Neural cell (in vitro differentiated cells): ENCODE measurements at regions not wholly inside any gene's neighbourhood (a gene's known extent, or its start where the extent isn't known, plus 50 kb on each side); places are given as distances from the start of the nearest gene placed in this dataset.

Source experiments
- H2AFZ ChIP-seq: fragments of 200-600, 300-800 bp; sonication (generic), shearing (Covaris generic); 2 replicates; pipeline ENCODE4 v1.6.0; 2014; ENCODE audit warnings: low read depth, mild to moderate bottlenecking, antibody characterized with exemption, low read length, moderate library complexity
- H3F3A ChIP-seq: fragments of 200-600 bp; shearing (Covaris generic); 2 replicates; pipeline ENCODE4 v1.6.1; 2016; ENCODE audit warnings: mild to moderate bottlenecking, moderate library complexity, mixed read lengths, antibody characterized with exemption, low read length; ENCODE audit not compliant: insufficient read depth, poor library complexity, severe bottlenecking
- H3K27ac ChIP-seq: fragments of 200-600, 300-800 bp; sonication (generic), shearing (Covaris generic); 2 replicates; pipeline ENCODE4 v1.5.1; 2014; ENCODE audit warnings: mild to moderate bottlenecking, low read length, moderate library complexity
- H3K27me3 ChIP-seq: fragments of 300-800, 200-600 bp; sonication (generic), shearing (Covaris generic); 2 replicates; pipeline ENCODE4 v1.6.0; 2014; ENCODE audit warnings: mild to moderate bottlenecking, low read depth, low read length, moderate library complexity; ENCODE audit not compliant: insufficient read depth
- H3K36me3 ChIP-seq: fragments of 300-800, 200-600 bp; sonication (generic), shearing (Covaris generic); 2 replicates; pipeline ENCODE4 v1.5.1; 2014; ENCODE audit warnings: mild to moderate bottlenecking, antibody characterized with exemption, low read length, moderate library complexity; ENCODE audit not compliant: insufficient read depth
- H3K4me2 ChIP-seq: fragments of 300-800, 200-600 bp; sonication (generic), shearing (Covaris generic); 2 replicates; pipeline ENCODE4 v1.6.0; 2014; ENCODE audit warnings: mild to moderate bottlenecking, low read length
- H3K4me3 ChIP-seq: fragments of 300-800, 200-600 bp; sonication (generic), shearing (Covaris generic); 2 replicates; pipeline ENCODE4 v1.5.1; 2014; ENCODE audit warnings: mild to moderate bottlenecking, low read length, moderate library complexity
- H3K79me2 ChIP-seq: fragments of 200-600 bp; shearing (Covaris generic); replicated peaks from 2 replicates; pipeline ENCODE4 v1.6.0; 2014; ENCODE audit warnings: mild to moderate bottlenecking, low read length, moderate library complexity; ENCODE audit not compliant: insufficient read depth
- H3K9ac ChIP-seq: fragments of 300-800, 200-600 bp; sonication (generic), shearing (Covaris generic); 2 replicates; pipeline ENCODE4 v1.6.1; 2016; ENCODE audit warnings: mild to moderate bottlenecking, low read length, mixed read lengths
- H3K9me2 ChIP-seq: fragments of 200-600 bp; shearing (Covaris generic); 2 replicates; pipeline ENCODE4 v1.6.1; 2016; ENCODE audit warnings: mild to moderate bottlenecking, low read length, mixed read lengths; ENCODE audit not compliant: insufficient read depth
- H3K9me3 ChIP-seq: fragments of 200-600, 300-800 bp; sonication (generic), shearing (Covaris generic); 2 replicates; pipeline ENCODE4 v1.6.1; 2016; ENCODE audit warnings: mild to moderate bottlenecking, mixed run types, low read length, moderate library complexity, mixed read lengths
- H4K20me1 ChIP-seq: fragments of 200-600 bp; shearing (Covaris generic); 2 replicates; pipeline ENCODE4 v1.6.1; 2016; ENCODE audit warnings: mild to moderate bottlenecking, mixed run types; ENCODE audit not compliant: insufficient read depth
- CTCF ChIP-seq: fragments of 450-650 bp; IDR thresholded peaks from 2 replicates; pipeline ENCODE4 v1.5.1; 2014; ENCODE audit warnings: antibody characterized with exemption, mild to moderate bottlenecking, moderate library complexity; ENCODE audit not compliant: poor library complexity, severe bottlenecking
- EP300 ChIP-seq: fragments of 450-650 bp; conservative IDR thresholded peaks from 2 replicates; pipeline ENCODE4 v1.6.1; 2014; ENCODE audit warnings: antibody characterized with exemption, mild to moderate bottlenecking, moderate library complexity; ENCODE audit not compliant: poor library complexity, severe bottlenecking
- EZH2 ChIP-seq: fragments of 200-600, 300-800 bp; shearing (Covaris generic), sonication (generic); IDR thresholded peaks from 2 replicates; pipeline ENCODE4 v1.6.1; 2014; ENCODE audit warnings: antibody characterized with exemption, low read length, borderline replicate concordance, mild to moderate bottlenecking; ENCODE audit not compliant: insufficient read depth, poor library complexity, severe bottlenecking
- MXI1 ChIP-seq: fragments of 450-650 bp; conservative IDR thresholded peaks from 2 replicates; pipeline ENCODE4 v1.6.1; 2014; ENCODE audit warnings: antibody characterized with exemption, mild to moderate bottlenecking; ENCODE audit not compliant: poor library complexity, severe bottlenecking
- POLR2AphosphoS5 ChIP-seq: IDR thresholded peaks from 2 replicates; pipeline ENCODE4 v1.6.1; 2012
- RAD21 ChIP-seq: fragments of 450-650 bp; conservative IDR thresholded peaks from 2 replicates; pipeline ENCODE4 v1.6.1; 2014; ENCODE audit warnings: antibody characterized with exemption, mild to moderate bottlenecking, moderate library complexity
- SMC3 ChIP-seq: fragments of 450-650 bp; conservative IDR thresholded peaks from 2 replicates; pipeline ENCODE4 v1.6.1; 2014; ENCODE audit warnings: antibody characterized with exemption, mild to moderate bottlenecking, moderate library complexity; ENCODE audit not compliant: poor library complexity
- TAF1 ChIP-seq: IDR thresholded peaks from 2 replicates; pipeline ENCODE4 v1.6.1; 2012; ENCODE audit warnings: low read depth
- TF ChIP-seq, protein P1 (sequence below): IDR thresholded peaks from 2 replicates; pipeline ENCODE4 v1.6.1; 2012; ENCODE audit warnings: borderline replicate concordance

GRCh38 chr9:12403721-12404120 is 289.5 kb upstream of the TYRP1 start:
- Histone ChIP-seq H3K9me3 (no peaks in the 10 kb centered on the region), H3K9ac (no peak overlapping the region), H2AFZ (no peak overlapping the region), H3K9me2 (no peaks in the 10 kb centered on the region), H3K36me3 (no peaks in the 10 kb centered on the region), H3K79me2 (no peaks in the 10 kb centered on the region), H3F3A (no peaks in the 10 kb centered on the region), H3K4me2 (no peak overlapping the region), H4K20me1 (no peaks in the 10 kb centered on the region), H3K4me3 (no peak overlapping the region), H3K27me3 (no peaks in the 10 kb centered on the region), H3K27ac (no peak overlapping the region)
- no peak for TF ChIP-seq EP300
- TF ChIP-seq RAD21 = no peak
- no peak for TF ChIP-seq EZH2
- no peak for TF ChIP-seq POLR2AphosphoS5
- TF ChIP-seq CTCF = no peak
- TF ChIP-seq, protein P1, sequence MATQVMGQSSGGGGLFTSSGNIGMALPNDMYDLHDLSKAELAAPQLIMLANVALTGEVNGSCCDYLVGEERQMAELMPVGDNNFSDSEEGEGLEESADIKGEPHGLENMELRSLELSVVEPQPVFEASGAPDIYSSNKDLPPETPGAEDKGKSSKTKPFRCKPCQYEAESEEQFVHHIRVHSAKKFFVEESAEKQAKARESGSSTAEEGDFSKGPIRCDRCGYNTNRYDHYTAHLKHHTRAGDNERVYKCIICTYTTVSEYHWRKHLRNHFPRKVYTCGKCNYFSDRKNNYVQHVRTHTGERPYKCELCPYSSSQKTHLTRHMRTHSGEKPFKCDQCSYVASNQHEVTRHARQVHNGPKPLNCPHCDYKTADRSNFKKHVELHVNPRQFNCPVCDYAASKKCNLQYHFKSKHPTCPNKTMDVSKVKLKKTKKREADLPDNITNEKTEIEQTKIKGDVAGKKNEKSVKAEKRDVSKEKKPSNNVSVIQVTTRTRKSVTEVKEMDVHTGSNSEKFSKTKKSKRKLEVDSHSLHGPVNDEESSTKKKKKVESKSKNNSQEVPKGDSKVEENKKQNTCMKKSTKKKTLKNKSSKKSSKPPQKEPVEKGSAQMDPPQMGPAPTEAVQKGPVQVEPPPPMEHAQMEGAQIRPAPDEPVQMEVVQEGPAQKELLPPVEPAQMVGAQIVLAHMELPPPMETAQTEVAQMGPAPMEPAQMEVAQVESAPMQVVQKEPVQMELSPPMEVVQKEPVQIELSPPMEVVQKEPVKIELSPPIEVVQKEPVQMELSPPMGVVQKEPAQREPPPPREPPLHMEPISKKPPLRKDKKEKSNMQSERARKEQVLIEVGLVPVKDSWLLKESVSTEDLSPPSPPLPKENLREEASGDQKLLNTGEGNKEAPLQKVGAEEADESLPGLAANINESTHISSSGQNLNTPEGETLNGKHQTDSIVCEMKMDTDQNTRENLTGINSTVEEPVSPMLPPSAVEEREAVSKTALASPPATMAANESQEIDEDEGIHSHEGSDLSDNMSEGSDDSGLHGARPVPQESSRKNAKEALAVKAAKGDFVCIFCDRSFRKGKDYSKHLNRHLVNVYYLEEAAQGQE = no peak
- no peak for TF ChIP-seq TAF1

DNA sequence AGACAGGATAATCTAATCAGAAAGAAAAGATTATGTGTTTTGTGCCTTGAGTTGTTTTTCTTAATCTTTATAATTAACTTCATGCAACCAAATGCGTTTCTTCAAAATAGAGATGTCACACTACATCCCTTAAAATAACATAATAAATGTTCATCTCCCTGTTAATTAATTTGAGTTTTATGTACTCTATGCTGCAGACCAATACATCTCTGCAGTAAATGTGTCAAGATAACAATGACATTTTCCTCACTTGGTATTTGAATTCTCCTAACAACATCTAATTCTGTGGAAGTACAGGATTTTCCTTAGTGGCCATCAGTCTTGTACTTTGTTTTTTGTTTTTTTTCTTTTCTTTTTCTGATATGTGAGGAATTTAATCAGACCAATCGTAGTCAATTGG is 279.2 kb upstream of the TYRP1 start:
- H3K9me3 ChIP-seq = no peaks in the 10 kb centered on the region
- H3K9me2 ChIP-seq = no peaks in the 10 kb centered on the region
- no peaks in the 10 kb centered on the region for H3K36me3 ChIP-seq
- no peak overlapping the region for H3K4me3 ChIP-seq
- H3K27ac ChIP-seq = no peak overlapping the region
- H3K27me3 ChIP-seq = no peaks in the 10 kb centered on the region
- H3K9ac ChIP-seq = no peak overlapping the region
- TF ChIP-seq EZH2 (no peak), RAD21 (no peak), TAF1 (no peak), EP300 (no peak), POLR2AphosphoS5 (no peak), SMC3 (no peak), MXI1 (no peak), CTCF (no peak)
- TF ChIP-seq, protein P1 = no peak
- H3F3A ChIP-seq = no peaks in the 10 kb centered on the region
- H3K4me2 ChIP-seq = no peak overlapping the region
- no peak overlapping the region for H2AFZ ChIP-seq
- H3K79me2 ChIP-seq = no peaks in the 10 kb centered on the region
- no peaks in the 10 kb centered on the region for H4K20me1 ChIP-seq
